ENCODE measurements at regions not wholly inside any gene's neighbourhood (a gene's known extent, or its start where the extent isn't known, plus 50 kb on each side); places are given as distances from the start of the nearest gene placed in this dataset.

DNA sequence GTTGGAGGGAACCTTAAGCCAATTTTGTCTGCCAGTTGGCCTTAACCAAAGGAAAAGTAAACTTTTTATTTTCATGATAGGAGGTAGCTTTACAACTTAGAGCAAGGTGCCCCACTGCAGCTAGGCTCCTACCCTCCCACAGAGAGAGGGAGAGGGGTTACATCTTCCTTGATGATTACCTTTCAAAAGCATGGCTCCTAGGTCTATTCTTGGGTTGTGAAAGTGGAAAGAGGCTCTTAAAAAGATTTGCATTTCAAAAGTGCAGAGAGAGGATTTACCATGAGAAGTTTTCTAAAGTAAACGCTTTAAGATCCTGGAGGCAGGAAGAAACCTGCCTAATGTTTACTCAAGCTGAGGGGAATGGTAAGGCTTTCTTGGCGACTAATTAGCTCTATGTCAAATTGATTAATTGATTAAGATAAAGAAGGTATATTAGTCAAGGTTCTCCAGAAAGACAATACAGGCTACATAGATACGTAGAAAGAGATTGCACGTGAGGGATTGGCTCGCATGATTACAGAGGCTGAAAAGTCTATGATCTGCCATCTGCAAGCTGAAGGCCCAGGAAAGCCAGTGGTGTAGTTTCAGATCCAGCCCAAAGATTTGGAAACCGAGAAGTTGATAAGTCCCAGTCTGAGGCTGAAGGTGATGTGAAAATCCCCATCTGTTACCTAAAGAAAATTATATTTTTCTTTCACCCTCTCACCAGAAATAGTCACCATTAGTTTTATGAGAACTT is 333.8 kb upstream of the CTNND2 start:
- H3K9me2 ChIP-seq (ENCODE audit: insufficient read depth), result no peaks in the 10 kb centered on the region
- no peaks in the 10 kb centered on the region for H3K36me3 Mint-ChIP-seq (ENCODE audit: low read depth)
- H3K27me3 ChIP-seq (ENCODE audit: insufficient read depth), result peaks cover 58% of the 10 kb centered on the region
- H3K36me3 ChIP-seq (ENCODE audit: insufficient read depth), result no peaks in the 10 kb centered on the region
- no peak overlapping the region for H3K27ac ChIP-seq (ENCODE audit: low read depth)
- no peak overlapping the region for H2AFZ ChIP-seq
- H4K20me1 ChIP-seq (replicated peaks; ENCODE audit: insufficient read depth), result 0 out of 2 replicates have a peak, but pooled peaks cover 3% of the 10 kb centered on the region
- TF ChIP-seq, protein P1, sequence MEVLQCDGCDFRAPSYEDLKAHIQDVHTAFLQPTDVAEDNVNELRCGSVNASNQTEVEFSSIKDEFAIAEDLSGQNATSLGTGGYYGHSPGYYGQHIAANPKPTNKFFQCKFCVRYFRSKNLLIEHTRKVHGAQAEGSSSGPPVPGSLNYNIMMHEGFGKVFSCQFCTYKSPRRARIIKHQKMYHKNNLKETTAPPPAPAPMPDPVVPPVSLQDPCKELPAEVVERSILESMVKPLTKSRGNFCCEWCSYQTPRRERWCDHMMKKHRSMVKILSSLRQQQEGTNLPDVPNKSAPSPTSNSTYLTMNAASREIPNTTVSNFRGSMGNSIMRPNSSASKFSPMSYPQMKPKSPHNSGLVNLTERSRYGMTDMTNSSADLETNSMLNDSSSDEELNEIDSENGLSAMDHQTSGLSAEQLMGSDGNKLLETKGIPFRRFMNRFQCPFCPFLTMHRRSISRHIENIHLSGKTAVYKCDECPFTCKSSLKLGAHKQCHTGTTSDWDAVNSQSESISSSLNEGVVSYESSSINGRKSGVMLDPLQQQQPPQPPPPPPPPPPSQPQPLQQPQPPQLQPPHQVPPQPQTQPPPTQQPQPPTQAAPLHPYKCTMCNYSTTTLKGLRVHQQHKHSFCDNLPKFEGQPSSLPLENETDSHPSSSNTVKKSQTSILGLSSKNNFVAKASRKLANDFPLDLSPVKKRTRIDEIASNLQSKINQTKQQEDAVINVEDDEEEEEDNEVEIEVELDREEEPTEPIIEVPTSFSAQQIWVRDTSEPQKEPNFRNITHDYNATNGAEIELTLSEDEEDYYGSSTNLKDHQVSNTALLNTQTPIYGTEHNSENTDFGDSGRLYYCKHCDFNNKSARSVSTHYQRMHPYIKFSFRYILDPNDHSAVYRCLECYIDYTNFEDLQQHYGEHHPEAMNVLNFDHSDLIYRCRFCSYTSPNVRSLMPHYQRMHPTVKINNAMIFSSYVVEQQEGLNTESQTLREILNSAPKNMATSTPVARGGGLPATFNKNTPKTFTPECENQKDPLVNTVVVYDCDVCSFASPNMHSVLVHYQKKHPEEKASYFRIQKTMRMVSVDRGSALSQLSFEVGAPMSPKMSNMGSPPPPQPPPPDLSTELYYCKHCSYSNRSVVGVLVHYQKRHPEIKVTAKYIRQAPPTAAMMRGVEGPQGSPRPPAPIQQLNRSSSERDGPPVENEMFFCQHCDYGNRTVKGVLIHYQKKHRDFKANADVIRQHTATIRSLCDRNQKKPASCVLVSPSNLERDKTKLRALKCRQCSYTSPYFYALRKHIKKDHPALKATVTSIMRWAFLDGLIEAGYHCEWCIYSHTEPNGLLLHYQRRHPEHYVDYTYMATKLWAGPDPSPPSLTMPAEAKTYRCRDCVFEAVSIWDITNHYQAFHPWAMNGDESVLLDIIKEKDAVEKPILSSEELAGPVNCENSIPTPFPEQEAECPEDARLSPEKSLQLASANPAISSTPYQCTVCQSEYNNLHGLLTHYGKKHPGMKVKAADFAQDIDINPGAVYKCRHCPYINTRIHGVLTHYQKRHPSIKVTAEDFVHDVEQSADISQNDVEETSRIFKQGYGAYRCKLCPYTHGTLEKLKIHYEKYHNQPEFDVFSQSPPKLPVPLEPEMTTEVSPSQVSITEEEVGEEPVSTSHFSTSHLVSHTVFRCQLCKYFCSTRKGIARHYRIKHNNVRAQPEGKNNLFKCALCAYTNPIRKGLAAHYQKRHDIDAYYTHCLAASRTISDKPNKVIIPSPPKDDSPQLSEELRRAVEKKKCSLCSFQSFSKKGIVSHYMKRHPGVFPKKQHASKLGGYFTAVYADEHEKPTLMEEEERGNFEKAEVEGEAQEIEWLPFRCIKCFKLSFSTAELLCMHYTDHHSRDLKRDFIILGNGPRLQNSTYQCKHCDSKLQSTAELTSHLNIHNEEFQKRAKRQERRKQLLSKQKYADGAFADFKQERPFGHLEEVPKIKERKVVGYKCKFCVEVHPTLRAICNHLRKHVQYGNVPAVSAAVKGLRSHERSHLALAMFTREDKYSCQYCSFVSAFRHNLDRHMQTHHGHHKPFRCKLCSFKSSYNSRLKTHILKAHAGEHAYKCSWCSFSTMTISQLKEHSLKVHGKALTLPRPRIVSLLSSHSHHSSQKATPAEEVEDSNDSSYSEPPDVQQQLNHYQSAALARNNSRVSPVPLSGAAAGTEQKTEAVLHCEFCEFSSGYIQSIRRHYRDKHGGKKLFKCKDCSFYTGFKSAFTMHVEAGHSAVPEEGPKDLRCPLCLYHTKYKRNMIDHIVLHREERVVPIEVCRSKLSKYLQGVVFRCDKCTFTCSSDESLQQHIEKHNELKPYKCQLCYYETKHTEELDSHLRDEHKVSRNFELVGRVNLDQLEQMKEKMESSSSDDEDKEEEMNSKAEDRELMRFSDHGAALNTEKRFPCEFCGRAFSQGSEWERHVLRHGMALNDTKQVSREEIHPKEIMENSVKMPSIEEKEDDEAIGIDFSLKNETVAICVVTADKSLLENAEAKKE (CRISPR knock-in tag; IDR thresholded peaks at IDR 0.05), result peak; percentile 89; the same call in 1 of the 2 replicates
- peak; percentile 84 for TF ChIP-seq NANOG (IDR thresholded peaks at IDR 0.05; ENCODE audit: borderline replicate concordance)
- TF ChIP-seq EZH2 (IDR thresholded peaks at IDR 0.05; ENCODE audit: low read depth, unreplicated experiment), result no peak
- DNase-seq (ENCODE audit: low spot score) (peak; percentile 65), ATAC-seq (peak; percentile 97)
- H3K4me1 Mint-ChIP-seq, result peaks cover 28% of the 10 kb centered on the region
- H3K4me3 Mint-ChIP-seq, result peak overlapping the region; percentile 22; the same call in 1 of the 3 replicates
- no peaks in the 10 kb centered on the region for H3F3A ChIP-seq (replicated peaks; ENCODE audit: low read depth)
- H3K4me1 ChIP-seq (ENCODE audit: insufficient read depth), result peaks cover 16% of the 10 kb centered on the region; the same call in 1 of the 2 replicates
- no peaks in the 10 kb centered on the region for H3K79me2 ChIP-seq (replicated peaks; ENCODE audit: insufficient read depth)
- peak overlapping the region; percentile 8 for H3K4me2 ChIP-seq
- peaks cover 5% of the 10 kb centered on the region for H3K27me3 Mint-ChIP-seq (ENCODE audit: insufficient read depth, low read depth, poor library complexity)
- H3K9me3 Mint-ChIP-seq, result no peaks in the 10 kb centered on the region
- no peak overlapping the region for H3K4me3 ChIP-seq
- H3K27ac Mint-ChIP-seq, result no peak overlapping the region

DNA sequence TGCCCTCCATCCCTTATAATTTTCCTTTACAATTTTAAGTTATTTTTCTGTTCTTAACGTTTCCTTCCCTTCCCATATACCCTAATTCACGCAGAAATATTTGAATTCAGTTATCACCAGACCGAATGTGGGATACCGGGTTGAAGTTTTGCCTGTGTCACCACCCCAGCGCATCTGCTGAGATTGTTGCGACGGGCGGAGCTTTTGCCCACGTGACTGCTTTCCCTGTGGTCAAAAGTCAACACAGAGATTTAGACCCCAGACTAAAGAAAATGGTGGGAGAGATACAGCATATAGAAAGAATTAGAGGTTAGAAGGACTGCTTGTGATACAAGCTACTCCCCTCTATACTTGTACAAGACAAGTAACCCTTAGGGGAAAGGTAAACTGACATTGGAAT is 326.4 kb upstream of the CTNND2 start:
- Histone ChIP-seq H3K4me1 (ENCODE audit: insufficient read depth) (peaks cover 7% of the 10 kb centered on the region; the same call in 1 of the 2 replicates), H3K27ac (ENCODE audit: low read depth) (no peak overlapping the region), H2AFZ (0 out of 2 replicates have a peak overlapping the region, but pooled peaks have one; percentile 20), H3K79me2 (replicated peaks; ENCODE audit: insufficient read depth) (no peaks in the 10 kb centered on the region), H3K27me3 (ENCODE audit: insufficient read depth) (peaks cover 4% of the 10 kb centered on the region), H3K4me2 (no peak overlapping the region), H3K4me3 (no peak overlapping the region), H3K9me2 (ENCODE audit: insufficient read depth) (no peaks in the 10 kb centered on the region), H3F3A (replicated peaks; ENCODE audit: low read depth) (no peaks in the 10 kb centered on the region), H4K20me1 (replicated peaks; ENCODE audit: insufficient read depth) (no peaks in the 10 kb centered on the region), H3K36me3 (ENCODE audit: insufficient read depth) (no peaks in the 10 kb centered on the region)
- Mint-ChIP-seq H3K4me3 (no peak overlapping the region), H3K9me3 (no peaks in the 10 kb centered on the region), H3K36me3 (ENCODE audit: low read depth) (no peaks in the 10 kb centered on the region), H3K27ac (no peak overlapping the region; the same call in 1 of the 2 replicates), H3K4me1 (peaks cover 16% of the 10 kb centered on the region), H3K27me3 (ENCODE audit: insufficient read depth, low read depth, poor library complexity) (peaks cover 2% of the 10 kb centered on the region)
- DNase-seq (ENCODE audit: low spot score) (no peak), ATAC-seq (no peak)
- TF ChIP-seq ZNF114 (CRISPR knock-in tag; IDR thresholded peaks at IDR 0.05), result no peak
- no peak for TF ChIP-seq POLR2AphosphoS5 (IDR thresholded peaks at IDR 0.05; ENCODE audit: low read depth)
- no peak for TF ChIP-seq CREB1 (CRISPR knock-in tag; IDR thresholded peaks at IDR 0.05; ENCODE audit: low read depth)
- no peak for TF ChIP-seq JUNB (IDR thresholded peaks at IDR 0.05; ENCODE audit: unreplicated experiment)

All from GM23338 (cell line).